HL-60/S4 treated with phorbol 12-myristate 13-acetate at 8.2 ng/mL for 4 days and 3 days (cell line): ENCODE measurements at regions not wholly inside any gene's neighbourhood (a gene's known extent, or its start where the extent isn't known, plus 50 kb on each side); places are given as distances from the start of the nearest gene placed in this dataset.
"Not testable (repeated sequence)": the region's sequence is repeated elsewhere in the genome, so short reads cannot be mapped to it uniquely, and the experiment has no call there.

Source experiments
- in situ Hi-C: fragments of 300-500 bp; cut with MboI; formaldehyde crosslinking; loops from 2 replicates; pipeline ENCODE4 v1.15.0; 2022; ENCODE audit warnings: low sequenced_read_pairs

- in situ Hi-C loops, result no loop called here
Measured at GRCh38 chr21:32930673-32931072, 95.1 kb upstream of the OLIG2 start.

GRCh38 chr21:32934068-32934467, 91.7 kb upstream of the OLIG2 start:
- in situ Hi-C loops, result not testable (repeated sequence)

DNA sequence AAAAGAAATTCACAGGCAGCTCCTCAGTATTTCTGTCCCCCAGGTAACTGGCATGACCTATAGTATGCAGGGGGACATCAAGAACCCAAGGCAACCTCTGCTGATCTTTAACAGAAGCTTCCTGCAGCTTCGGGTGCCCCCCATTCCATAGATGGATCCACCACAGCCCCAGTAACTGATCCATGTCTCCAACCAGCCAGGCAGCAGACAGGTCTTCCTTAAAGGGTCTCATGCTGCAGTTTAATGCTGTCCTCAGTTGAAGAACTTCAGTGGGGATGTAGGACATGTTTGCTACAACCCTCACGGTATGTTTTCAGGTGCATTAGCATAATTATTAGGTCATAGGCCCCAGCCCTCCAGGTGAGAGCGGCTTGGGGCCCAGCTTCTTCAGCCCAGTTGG, 90.9 kb upstream of the OLIG2 start:
- in situ Hi-C loops, result no loop called here

- in situ Hi-C loops, result no loop called here
Measured at GRCh38 chr21:32940079-32941014, 85.4 kb upstream of the OLIG2 start.

DNA sequence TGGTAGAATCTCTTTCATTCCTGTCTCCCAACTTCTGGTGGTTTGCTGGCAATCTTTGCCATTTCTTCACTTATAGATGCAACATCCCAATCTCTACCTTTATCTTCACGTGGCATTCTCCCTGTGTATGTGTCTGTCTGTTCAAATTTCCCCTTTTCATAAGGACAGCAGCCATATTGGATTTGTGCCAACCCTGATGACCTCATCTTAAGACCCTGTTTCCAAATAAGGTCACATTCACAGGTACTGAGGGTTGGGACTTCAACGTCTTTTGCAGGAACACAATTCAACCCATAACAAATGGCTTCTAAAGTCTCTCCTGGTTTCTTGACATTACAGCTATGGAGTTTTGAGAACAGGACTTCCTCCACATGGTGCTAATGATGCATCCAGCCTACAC, 84.5 kb upstream of the OLIG2 start:
- in situ Hi-C loops, result no loop called here

- in situ Hi-C loops, result no loop called here
Measured at GRCh38 chr21:32946654-32947053, 79.1 kb upstream of the OLIG2 start.

GRCh38 chr21:32947736-32948135, 78.0 kb upstream of the OLIG2 start:
- in situ Hi-C loops, result no loop called here

GRCh38 chr21:32949701-32950100, 76.0 kb upstream of the OLIG2 start:
- in situ Hi-C loops, result no loop called here

GRCh38 chr21:32951041-32951440, 74.7 kb upstream of the OLIG2 start:
- in situ Hi-C loops, result no loop called here

DNA sequence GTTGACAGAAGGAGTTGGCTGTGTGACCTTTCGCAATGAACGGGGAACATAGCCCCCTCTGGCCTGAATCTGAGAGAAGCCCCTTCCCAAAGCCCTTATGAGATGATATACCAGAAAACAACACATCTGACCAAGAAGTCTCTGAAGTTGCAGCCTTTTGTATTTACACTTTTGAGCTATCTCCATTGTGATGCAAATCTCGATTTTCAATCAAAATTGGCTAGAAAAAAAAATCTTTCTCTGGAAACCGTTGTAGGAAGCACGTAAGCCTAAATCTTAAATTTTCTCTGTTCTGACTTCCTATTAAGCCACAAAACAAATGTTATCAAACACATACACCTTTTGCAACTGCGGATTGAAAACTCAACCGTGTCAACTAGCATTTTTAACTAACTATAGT, 71.4 kb upstream of the OLIG2 start:
- in situ Hi-C loops, result no loop called here

DNA sequence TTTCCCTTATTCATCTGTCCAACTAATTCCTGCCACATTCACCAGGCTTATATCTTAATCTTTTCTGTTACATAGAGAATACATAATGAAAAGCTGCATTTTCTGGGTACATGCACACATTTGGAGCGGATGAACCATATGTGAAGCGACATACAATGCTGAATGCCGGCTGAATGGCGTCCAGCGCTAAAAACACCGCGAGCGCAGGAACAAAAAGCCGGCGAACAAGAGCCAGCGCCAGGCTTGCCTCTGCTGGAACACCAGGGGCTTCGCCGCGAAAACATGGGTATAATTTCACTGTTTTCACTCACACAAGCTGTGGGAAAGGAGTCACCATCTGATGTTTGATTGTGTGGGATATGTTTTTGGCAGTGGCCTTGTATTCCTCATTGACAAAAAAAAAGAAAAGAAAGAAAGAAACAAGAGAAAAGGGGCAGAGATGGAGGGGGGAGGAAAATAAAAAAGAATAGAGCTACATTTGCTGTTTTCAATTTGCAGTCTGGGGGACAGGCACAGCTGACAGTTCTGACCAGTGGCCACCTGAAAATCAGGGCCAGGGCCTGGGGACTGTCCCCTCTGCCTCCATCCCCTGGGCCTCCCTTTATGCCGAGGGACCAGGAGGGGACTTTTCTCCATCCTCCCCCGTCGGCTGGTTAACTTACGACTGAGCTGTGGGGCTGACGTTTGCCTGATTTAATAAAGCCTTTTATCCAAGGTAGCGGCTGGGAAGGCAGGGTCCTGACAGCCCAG, 70.2 kb upstream of the OLIG2 start:
- in situ Hi-C loops, result no loop called here

- in situ Hi-C loops, result no loop called here
Measured at GRCh38 chr21:32956061-32956656, 69.6 kb upstream of the OLIG2 start.

DNA sequence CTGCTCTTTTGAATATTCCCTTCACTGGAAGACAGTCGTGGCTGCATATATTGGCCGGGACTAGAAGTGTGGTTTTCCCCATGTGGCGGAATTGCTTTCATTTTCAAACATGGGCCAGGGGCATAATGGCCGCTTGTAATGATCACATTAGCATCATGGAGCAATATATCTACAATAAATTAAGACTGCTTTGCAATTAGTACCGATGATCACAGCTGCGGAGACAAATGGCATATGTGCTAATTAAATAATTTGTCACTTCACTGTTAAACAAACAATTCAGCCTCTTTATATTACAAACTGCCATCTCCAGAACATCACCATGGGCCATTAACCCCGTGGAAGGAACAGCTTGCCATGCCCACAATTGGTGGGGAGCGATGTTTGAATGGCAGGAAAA, 68.2 kb upstream of the OLIG2 start:
- in situ Hi-C loops, result no loop called here

- in situ Hi-C loops, result no loop called here
Measured at GRCh38 chr21:32958288-32959002, 67.3 kb upstream of the OLIG2 start.

- in situ Hi-C loops, result no loop called here
Measured at GRCh38 chr21:32962268-32962667, 63.5 kb upstream of the OLIG2 start.

GRCh38 chr21:32965129-32965680, 60.5 kb upstream of the OLIG2 start:
- in situ Hi-C loops, result no loop called here

DNA sequence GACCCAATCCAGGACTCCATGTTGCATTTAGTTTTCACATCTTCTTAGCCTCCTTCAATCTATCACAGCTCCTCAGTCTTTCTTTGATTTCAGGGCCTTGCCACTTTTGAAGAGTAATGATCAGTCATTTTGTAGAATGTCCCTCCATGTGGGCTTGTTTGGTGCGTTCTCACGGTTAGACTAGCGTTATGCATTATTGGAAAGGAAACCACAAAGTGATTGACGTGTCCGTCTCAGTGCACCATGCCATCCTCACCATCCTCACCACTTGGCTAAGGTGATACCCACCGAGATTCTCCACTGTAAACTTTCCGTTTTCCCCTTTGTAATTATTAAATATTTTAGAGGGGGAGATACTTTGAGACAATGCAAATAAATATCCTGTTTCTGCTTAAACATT, 59.6 kb upstream of the OLIG2 start:
- in situ Hi-C loops, result no loop called here

DNA sequence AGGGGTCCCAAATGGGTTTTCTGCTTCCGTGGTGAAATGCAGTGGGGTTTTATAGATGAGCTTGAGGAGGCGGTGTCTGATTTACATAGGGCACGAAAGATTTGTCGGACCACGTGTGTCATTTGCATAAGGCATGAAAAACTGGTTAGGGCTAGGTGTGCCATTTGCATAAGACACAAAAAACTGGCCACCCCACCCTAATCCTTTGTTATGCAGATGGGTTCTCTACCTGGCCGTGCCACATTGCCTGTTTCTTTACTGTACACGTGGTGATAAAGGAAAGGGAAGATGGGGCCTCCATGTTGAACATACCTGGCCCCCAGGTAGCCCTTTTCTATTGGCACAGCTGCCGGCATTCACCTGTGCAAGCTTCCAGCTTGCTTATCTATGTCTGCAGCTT, 57.6 kb upstream of the OLIG2 start:
- in situ Hi-C loops, result not testable (repeated sequence)

DNA sequence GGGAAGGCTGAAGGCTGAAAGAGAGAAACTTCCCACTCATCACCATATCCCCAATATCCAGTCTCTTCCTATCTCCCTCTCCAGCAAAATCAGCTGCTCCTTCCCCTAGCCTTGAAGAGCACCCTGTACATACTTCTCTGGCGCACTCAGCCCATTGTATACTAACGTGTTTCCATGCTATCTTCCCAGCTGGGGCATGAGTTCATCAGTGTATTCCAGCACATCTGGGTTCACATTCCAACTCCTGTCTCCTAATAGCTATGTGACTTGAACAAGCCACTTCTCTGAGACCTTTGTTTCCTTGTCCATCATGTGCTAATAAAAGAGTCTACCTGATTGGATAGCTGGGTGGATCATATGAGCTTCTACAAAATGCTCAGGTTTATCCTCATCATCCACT, 51.1 kb upstream of the OLIG2 start:
- in situ Hi-C loops, result no loop called here

GRCh38 chr21:32975811-32976431, 49.8 kb upstream of the OLIG2 start:
- in situ Hi-C loops, result no loop called here
